HepG2 (cell line): ENCODE measurements at regions not wholly inside any gene's neighbourhood (a gene's known extent, or its start where the extent isn't known, plus 50 kb on each side); places are given as distances from the start of the nearest gene placed in this dataset.

Experiments used
- ATAC-seq: fragments of 200-7000 bp; cut with Tn5 transposase; 3 replicates; pipeline ENCODE4 v1.9.1; 2020; ENCODE audit warnings: mild to moderate bottlenecking, moderate library complexity
- BruUV-seq: library from RNA; stranded (reverse); fragments of 400-500 nt; replicated peaks from 2 replicates; lab custom pipeline; 2021; lab: Mats Ljungman, UMichigan
- CTCF ChIA-PET: fragments of 300-600 bp; formaldehyde crosslinking; extraction: SDS; loops from one replicate; lab custom pipeline; 2021; ENCODE audit warnings: low total read pairs, inconsistent platforms, low intra/inter-chr PET ratio; lab: Yijun Ruan, JAX
- POLR2A ChIA-PET: fragments of 350-600 bp; sonication (Branson Sonifier 250); formaldehyde crosslinking; loops from one replicate; lab custom pipeline; 2020; ENCODE audit warnings: antibody characterized with exemption, inconsistent platforms; lab: Yijun Ruan, JAX
- DNase-seq: peaks from one replicate; pipeline ENCODE4 v3.0.0-alpha.2; 2015; ENCODE audit warnings: low spot score
- FAIRE-seq: peaks from 3 replicates; lab custom pipeline; 2011; peaks lifted over from hg19 to GRCh38; lab: Jason Lieb, UNC
- H2AFZ ChIP-seq: one replicate; pipeline ENCODE4 v1.6.1; 2011; ENCODE audit warnings: low read length, inconsistent platforms
- H3K27ac ChIP-seq: fragments of 300-600 bp; 3 replicates; pipeline ENCODE4 v1.8.0; 2011; ENCODE audit warnings: mixed run types, mild to moderate bottlenecking, mixed read lengths, low read length, inconsistent platforms; ENCODE audit not compliant: insufficient read depth; ENCODE audit errors: extremely low read length
- H3K27me3 ChIP-seq, 2 experiments: fragments of 200-600 bp in 1 of 2; 2 replicates in 1 of 2; 3 replicates in 1 of 2; pipeline versions ENCODE4 v1.6.0 to v1.8.0; 2011; ENCODE audit warnings: low read length in 2 of 2, mild to moderate bottlenecking in 2 of 2, moderate library complexity in 2 of 2, inconsistent platforms in 1 of 2; ENCODE audit not compliant: insufficient read depth in 2 of 2, control insufficient read depth in 1 of 2
- H3K36me3 ChIP-seq, 2 experiments: fragments of 200-600 bp in 1 of 2; replicated peaks in 1 of 2; 2 replicates in 1 of 2; 3 replicates in 1 of 2; pipeline versions ENCODE4 v1.5.1 to v1.8.0; 2011; ENCODE audit warnings: low read length in 2 of 2, inconsistent platforms in 1 of 2; ENCODE audit not compliant: insufficient read depth in 2 of 2, control insufficient read depth in 1 of 2
- H3K4me1 ChIP-seq: 2 replicates; pipeline ENCODE4 v1.5.1; 2012; ENCODE audit warnings: low read length, inconsistent platforms; ENCODE audit not compliant: insufficient read depth
- H3K4me2 ChIP-seq: 2 replicates; pipeline ENCODE4 v1.6.0; 2011; ENCODE audit warnings: low read depth, low read length, inconsistent platforms
- H3K4me3 ChIP-seq, 3 experiments: fragments of 200-600 bp in 1 of 3; sonication (generic), shearing (Covaris generic) in 1 of 3; replicated peaks in 1 of 3; 2 replicates each; pipeline ENCODE4 v1.5.1; 2011 to 2016; ENCODE audit warnings: low read length in 3 of 3, inconsistent platforms in 2 of 3, low read depth in 2 of 3, mild to moderate bottlenecking in 2 of 3, control low read depth in 1 of 3, mixed read lengths in 1 of 3; ENCODE audit not compliant: insufficient read depth in 1 of 3
- H3K79me2 ChIP-seq: one replicate; pipeline ENCODE4 v1.6.1; 2011; ENCODE audit warnings: low read length, inconsistent platforms; ENCODE audit not compliant: insufficient read depth
- H3K9ac ChIP-seq: 2 replicates; pipeline ENCODE4 v1.6.0; 2011; ENCODE audit warnings: mild to moderate bottlenecking, low read depth, low read length, inconsistent platforms; ENCODE audit not compliant: insufficient read depth
- H3K9me3 ChIP-seq: 2 replicates; pipeline ENCODE4 v1.5.1; 2012; ENCODE audit warnings: mild to moderate bottlenecking, low read length
- H4K20me1 ChIP-seq: 2 replicates; pipeline ENCODE4 v1.6.0; 2011; ENCODE audit warnings: inconsistent platforms, mild to moderate bottlenecking, low read length, moderate library complexity; ENCODE audit not compliant: insufficient read depth
- JUN ChIP-seq: sonication (generic); formaldehyde crosslinking; IDR thresholded peaks from 2 replicates; pipeline ENCODE4 v1.4.0; 2020; ENCODE audit warnings: mild to moderate bottlenecking, missing genetic modification reagents
- SKI ChIP-seq: fragments of 450-650 bp; IDR thresholded peaks from one replicate; pipeline ENCODE4 v1.6.1; 2018; ENCODE audit warnings: mild to moderate bottlenecking; ENCODE audit not compliant: partially characterized antibody
- SP140L ChIP-seq: sonication (generic); formaldehyde crosslinking; IDR thresholded peaks from 2 replicates; pipeline ENCODE4 v1.4.0; 2020; ENCODE audit warnings: missing genetic modification reagents, borderline replicate concordance
- SRSF4 ChIP-seq: fragments of 200-400 bp; formaldehyde crosslinking; IDR thresholded peaks from one replicate; pipeline ENCODE4 v1.6.1; 2018; ENCODE audit warnings: mild to moderate bottlenecking, low read depth, low read length, moderate library complexity; ENCODE audit not compliant: poor library complexity, severe bottlenecking
- ZFP41 ChIP-seq: sonication (generic); formaldehyde crosslinking; IDR thresholded peaks from 2 replicates; pipeline ENCODE4 v1.4.0; 2020; ENCODE audit warnings: mild to moderate bottlenecking, missing genetic modification reagents, borderline replicate concordance
- WGBS: methylation state at CpG from one replicate; pipeline ENCODE4 v1.1.6; 2017; ENCODE audit warnings: low lambda C conversion rate; 5-methylcytosine and 5-hydroxymethylcytosine counted together
- in situ Hi-C: cut with HindIII; loops from 2 replicates; pipeline ENCODE4 v1.10.0; 2017; ENCODE audit warnings: low pct_unique_long_range_greater_than_20kb; ENCODE audit not compliant: extremely low pct_ligation_motif_present
- intact Hi-C: fragments of 100-400 bp; cut with micrococcal nuclease; formaldehyde crosslinking; loops from one replicate; pipeline ENCODE4 v1.10.0; 2022; ENCODE audit not compliant: unreplicated experiment
- TF ChIP-seq, protein P1 (sequence below): sonication (generic); formaldehyde crosslinking; IDR thresholded peaks from 2 replicates; pipeline ENCODE4 v1.5.1; 2020; ENCODE audit warnings: mild to moderate bottlenecking, missing genetic modification reagents

DNA sequence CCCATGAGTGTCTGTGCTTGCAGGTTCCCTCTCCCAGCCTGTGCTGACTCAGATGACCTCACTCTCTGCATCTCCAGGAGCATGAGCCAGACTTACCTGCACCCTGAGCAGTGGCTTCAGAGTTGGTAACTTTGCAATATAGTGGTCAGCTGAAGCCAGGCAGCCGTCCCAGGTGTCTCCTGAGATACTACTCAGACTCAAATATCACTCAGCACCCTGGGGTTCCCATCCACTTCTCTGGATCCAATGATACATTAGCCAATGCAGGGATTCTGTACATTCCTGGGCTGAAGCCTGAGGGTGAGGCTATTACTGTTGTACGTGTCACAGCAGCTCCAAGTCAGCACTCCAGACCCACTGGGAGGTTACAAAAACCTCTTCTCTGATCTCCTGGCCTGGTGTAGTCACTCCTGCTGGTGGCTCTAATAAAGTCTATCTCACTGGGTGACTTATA lies 87.8 kb upstream of the TOP3B start:
- in situ Hi-C loops: no loop called here
- Histone ChIP-seq H2AFZ (no peak overlapping the region), H3K27me3 (peaks cover 2 to 11% of the 10 kb centered on the region in 2 experiments; a peak in 2 of 5 replicates), H3K27ac (no peak overlapping the region), H4K20me1 (no peaks in the 10 kb centered on the region), H3K4me2 (no peak overlapping the region), H3K9ac (no peak overlapping the region), H3K9me3 (no peaks in the 10 kb centered on the region), H3K36me3 (no peaks in the 10 kb centered on the region), H3K4me3 (no peak overlapping the region), H3K79me2 (no peaks in the 10 kb centered on the region), H3K4me1 (peaks cover 14% of the 10 kb centered on the region)
- ChIA-PET POLR2A (no interaction called here), CTCF (no interaction called here)
- ATAC-seq: peak; percentile 29
- intact Hi-C loops: no loop called here
- no peak for TF ChIP-seq SP140L (CRISPR knock-in tag)
- TF ChIP-seq, protein P1, sequence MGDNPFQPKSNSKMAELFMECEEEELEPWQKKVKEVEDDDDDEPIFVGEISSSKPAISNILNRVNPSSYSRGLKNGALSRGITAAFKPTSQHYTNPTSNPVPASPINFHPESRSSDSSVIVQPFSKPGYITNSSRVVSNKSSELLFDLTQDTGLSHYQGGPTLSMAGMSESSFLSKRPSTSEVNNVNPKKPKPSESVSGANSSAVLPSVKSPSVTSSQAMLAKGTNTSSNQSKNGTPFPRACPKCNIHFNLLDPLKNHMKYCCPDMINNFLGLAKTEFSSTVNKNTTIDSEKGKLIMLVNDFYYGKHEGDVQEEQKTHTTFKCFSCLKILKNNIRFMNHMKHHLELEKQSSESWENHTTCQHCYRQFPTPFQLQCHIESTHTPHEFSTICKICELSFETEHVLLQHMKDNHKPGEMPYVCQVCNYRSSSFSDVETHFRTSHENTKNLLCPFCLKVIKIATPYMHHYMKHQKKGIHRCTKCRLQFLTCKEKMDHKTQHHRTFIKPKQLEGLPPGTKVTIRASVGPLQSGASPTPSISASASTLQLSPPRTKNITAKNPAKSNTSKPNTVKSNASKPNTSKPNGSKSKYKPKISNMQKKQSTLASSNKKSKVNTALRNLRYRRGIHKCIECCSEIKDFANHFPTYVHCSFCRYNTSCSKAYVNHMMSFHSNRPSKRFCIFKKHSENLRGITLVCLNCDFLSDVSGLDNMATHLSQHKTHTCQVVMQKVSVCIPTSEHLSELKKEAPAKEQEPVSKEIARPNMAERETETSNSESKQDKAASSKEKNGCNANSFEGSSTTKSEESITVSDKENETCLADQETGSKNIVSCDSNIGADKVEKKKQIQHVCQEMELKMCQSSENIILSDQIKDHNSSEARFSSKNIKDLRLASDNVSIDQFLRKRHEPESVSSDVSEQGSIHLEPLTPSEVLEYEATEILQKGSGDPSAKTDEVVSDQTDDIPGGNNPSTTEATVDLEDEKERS (CRISPR knock-in tag): no peak
- TF ChIP-seq JUN (CRISPR knock-in tag): no peak
- TF ChIP-seq SRSF4: no peak
- no peak for TF ChIP-seq ZFP41 (CRISPR knock-in tag)
- no peak for TF ChIP-seq SKI
- no TSS peak for BruUV-seq
- no peak for DNase-seq
- 4% methylated on average over 2 of the region's 2 CpGs for WGBS
- no peak for FAIRE-seq
